Gastroesophageal sphincter (tissue), 2 donors: ENCODE measurements at regions not wholly inside any gene's neighbourhood (a gene's known extent, or its start where the extent isn't known, plus 50 kb on each side); places are given as distances from the start of the nearest gene placed in this dataset.

Experiments
- POLR2A ChIP-seq, 2 donors: fragments of 450-650 bp; IDR thresholded peaks; one replicate each; pipeline ENCODE4 v1.6.1; 2017; ENCODE audit warnings: antibody characterized with exemption in 2 of 2, mild to moderate bottlenecking in 2 of 2, moderate library complexity in 1 of 2
- POLR2AphosphoS5 ChIP-seq: sonication (generic); formaldehyde crosslinking; IDR thresholded peaks from one replicate; pipeline ENCODE4 v1.6.1; 2017; ENCODE audit warnings: antibody characterized with exemption

- TF ChIP-seq POLR2A (IDR thresholded peaks at IDR 0.05) (no peak), POLR2AphosphoS5 (no peak)
These were observed 422.8 kb downstream of the KDM5D start for GRCh38 chrY:19321701-19322100.
